AG04449 (cell line): ENCODE measurements at regions not wholly inside any gene's neighbourhood (a gene's known extent, or its start where the extent isn't known, plus 50 kb on each side); places are given as distances from the start of the nearest gene placed in this dataset.

Experiments
- CTCF ChIA-PET: fragments of 350-600 bp; formaldehyde crosslinking; extraction: SDS; loops from one replicate; lab custom pipeline; 2021; ENCODE audit warnings: antibody characterized with exemption; lab: Yijun Ruan, JAX
- POLR2A ChIA-PET: fragments of 400-600, 350-600 bp; formaldehyde crosslinking; extraction: SDS; loops from one replicate; lab custom pipeline; 2020; ENCODE audit warnings: antibody characterized with exemption, inconsistent platforms; lab: Yijun Ruan, JAX
- DNase-seq: peaks from one replicate; pipeline ENCODE4 v3.0.0-alpha.2; 2010; ENCODE audit warnings: low read depth, low spot score
- H3K4me3 ChIP-seq: 2 replicates; pipeline ENCODE4 v1.5.1; 2011; ENCODE audit warnings: low read depth, mild to moderate bottlenecking, control low read depth, low read length
- CTCF ChIP-seq: IDR thresholded peaks from one replicate; pipeline ENCODE4 v1.5.1; 2011; ENCODE audit warnings: mild to moderate bottlenecking, moderate library complexity, low read length, control low read depth, inconsistent platforms; ENCODE audit not compliant: insufficient read depth; ENCODE audit errors: missing control alignments

GRCh38 chr6:91505199-91505598 is 918.3 kb upstream of the MAP3K7 start:
- POLR2A ChIA-PET: no interaction called here
- CTCF ChIA-PET: no interaction called here
- no peak for DNase-seq
- H3K4me3 ChIP-seq: no peak overlapping the region
- TF ChIP-seq CTCF: no peak

- ChIA-PET CTCF (no interaction called here), POLR2A (no interaction called here)
- DNase-seq: no peak
- no peak for TF ChIP-seq CTCF
- H3K4me3 ChIP-seq: no peak overlapping the region
These were observed 915.1 kb upstream of the MAP3K7 start for GRCh38 chr6:91501930-91502329.

GRCh38 chr6:91500689-91501303 is 913.9 kb upstream of the MAP3K7 start:
- POLR2A ChIA-PET: no interaction called here
- no peak for DNase-seq
- no peak for TF ChIP-seq CTCF
- CTCF ChIA-PET: no interaction called here
- no peak overlapping the region for H3K4me3 ChIP-seq

- DNase-seq: no peak
- ChIA-PET CTCF (no interaction called here), POLR2A (no interaction called here)
- no peak for TF ChIP-seq CTCF
- H3K4me3 ChIP-seq: no peak overlapping the region
These were observed 911.7 kb upstream of the MAP3K7 start for GRCh38 chr6:91498576-91498975.

GRCh38 chr6:91497770-91498169 is 910.9 kb upstream of the MAP3K7 start:
- ChIA-PET CTCF (no interaction called here), POLR2A (no interaction called here)
- no peak for DNase-seq
- H3K4me3 ChIP-seq: no peak overlapping the region
- TF ChIP-seq CTCF: no peak

GRCh38 chr6:91490671-91491301 is 903.9 kb upstream of the MAP3K7 start:
- no peak for DNase-seq
- TF ChIP-seq CTCF: no peak
- CTCF ChIA-PET: no interaction called here
- POLR2A ChIA-PET: no interaction called here
- H3K4me3 ChIP-seq: no peak overlapping the region
